ENCODE measurements at regions not wholly inside any gene's neighbourhood (a gene's known extent, or its start where the extent isn't known, plus 50 kb on each side); places are given as distances from the start of the nearest gene placed in this dataset.

- TF ChIP-seq REST (IDR thresholded peaks at IDR 0.05; ENCODE audit: low read depth, low read length) (no peak), CHD1 (IDR thresholded peaks at IDR 0.05; ENCODE audit: low read depth, low read length) (no peak), ATF7 (IDR thresholded peaks at IDR 0.05; ENCODE audit: low read depth) (no peak), KDM1A (IDR thresholded peaks at IDR 0.05; ENCODE audit: borderline replicate concordance) (no peak)
Measured at GRCh38 chr16:73558219-73558618, 510.3 kb upstream of the ZFHX3 start (continued).

- H3K9me3 ChIP-seq (replicated peaks; ENCODE audit: control insufficient read depth, insufficient read depth, low read length), result no peaks in the 10 kb centered on the region; the same call in 2 of the 3 replicates
- ChIA-PET RAD21 (ENCODE audit: unreplicated experiment) (no interaction called here), SMC1A (ENCODE audit: uncharacterized antibody, unreplicated experiment) (no interaction called here), CTCF (no interaction called here), POLR2A (no interaction called here)
- no peak overlapping the region for H3K9ac ChIP-seq (ENCODE audit: control insufficient read depth, insufficient read depth, low read length)
- no peaks in the 10 kb centered on the region for H3K79me2 ChIP-seq (ENCODE audit: control insufficient read depth, insufficient read depth, low read length)
- no peaks in the 10 kb centered on the region for H3K36me3 ChIP-seq (ENCODE audit: control insufficient read depth in 2 of 2, insufficient read depth in 2 of 2, low read length in 1 of 2)
- H3K4me3 ChIP-seq, result no peak overlapping the region
- no peaks in the 10 kb centered on the region for H4K20me1 ChIP-seq (ENCODE audit: control insufficient read depth, insufficient read depth)
- 47% methylated on average over 10 of the region's 10 CpGs for WGBS (ENCODE audit: insufficient coverage, insufficient replicate concordance, low lambda C conversion rate, missing lambda C conversion rate)
- H3K27me3 ChIP-seq (replicated peaks in 1 of 2; ENCODE audit: control insufficient read depth in 2 of 2, insufficient read depth in 2 of 2, low read length in 1 of 2), result no peaks in the 10 kb centered on the region; a peak in 1 of 4 replicates
- FAIRE-seq (no peak), DNase-seq (ENCODE audit: low read depth, low spot score) (no peak), ATAC-seq (no peak)
- BruUV-seq (replicated peaks), result no TSS peak
- H2AFZ ChIP-seq (ENCODE audit: control insufficient read depth, low read depth, low read length), result no peak overlapping the region
- no peaks in the 10 kb centered on the region for H3K4me1 ChIP-seq (ENCODE audit: control insufficient read depth, insufficient read depth, low read length)
- H3K4me2 ChIP-seq (ENCODE audit: control insufficient read depth, insufficient read depth), result no peak overlapping the region
- intact Hi-C loops (cut with micrococcal nuclease; ENCODE audit: unreplicated experiment) (no loop called here), in situ Hi-C loops (cut with MboI) (no loop called here)
- no peak overlapping the region for H3K27ac ChIP-seq (ENCODE audit: control insufficient read depth, insufficient read depth)
- TF ChIP-seq EGR1 (IDR thresholded peaks at IDR 0.05; ENCODE audit: borderline replicate concordance in 1 of 2, low read depth in 2 of 2, low read length in 2 of 2), result no peak
- TF ChIP-seq YY1 (IDR thresholded peaks at IDR 0.05; ENCODE audit: low read depth, low read length), result no peak
- TF ChIP-seq POLR2AphosphoS5 (IDR thresholded peaks at IDR 0.05; ENCODE audit: low read length), result no peak
- no peak for TF ChIP-seq NFXL1 (IDR thresholded peaks at IDR 0.05; ENCODE audit: borderline replicate concordance)
- no peak for TF ChIP-seq TBL1XR1 (IDR thresholded peaks at IDR 0.05; ENCODE audit: low read depth, low read length)
- no peak for TF ChIP-seq FOXM1 (IDR thresholded peaks at IDR 0.05; ENCODE audit: low read depth, low read length)
- TF ChIP-seq SPI1 (IDR thresholded peaks at IDR 0.05; ENCODE audit: borderline replicate concordance, insufficient read depth, low read depth, low read length), result no peak
- no peak for TF ChIP-seq TCF12 (IDR thresholded peaks at IDR 0.05; ENCODE audit: low read depth, low read length)
- TF ChIP-seq CEBPB (IDR thresholded peaks at IDR 0.05; ENCODE audit: borderline replicate concordance in 1 of 2, low read depth in 2 of 2, low read length in 2 of 2), result no peak
- TF ChIP-seq HDAC2 (IDR thresholded peaks at IDR 0.05), result no peak
- no peak for TF ChIP-seq HCFC1 (IDR thresholded peaks at IDR 0.05; ENCODE audit: low read length)
- TF ChIP-seq NR2C1 (IDR thresholded peaks at IDR 0.05), result no peak
- TF ChIP-seq TAF1 (IDR thresholded peaks at IDR 0.05; ENCODE audit: borderline replicate concordance, low read depth, low read length), result no peak
- no peak for TF ChIP-seq MAX (IDR thresholded peaks at IDR 0.05; ENCODE audit: low read depth, low read length)
- no peak for TF ChIP-seq ZBTB33 (IDR thresholded peaks at IDR 0.05)
- no peak for TF ChIP-seq CHD4 (IDR thresholded peaks at IDR 0.05)
Measured at GRCh38 chr16:73553941-73554660, 506.2 kb upstream of the ZFHX3 start.
